ENCODE measurements at regions not wholly inside any gene's neighbourhood (a gene's known extent, or its start where the extent isn't known, plus 50 kb on each side); places are given as distances from the start of the nearest gene placed in this dataset.

- intact Hi-C loops (cut with micrococcal nuclease): no loop called here
Observed at GRCh38 chr6:139639507-139639906, 265.1 kb upstream of the CITED2 start.

GRCh38 chr6:139638179-139638941, 263.9 kb upstream of the CITED2 start:
- intact Hi-C loops (cut with micrococcal nuclease): no loop called here

GRCh38 chr6:139637766-139638165, 263.3 kb upstream of the CITED2 start:
- intact Hi-C loops (cut with micrococcal nuclease): no loop called here

GRCh38 chr6:139636391-139636790, 261.9 kb upstream of the CITED2 start:
- intact Hi-C loops (cut with micrococcal nuclease): no loop called here

GRCh38 chr6:139635401-139636130, 261.1 kb upstream of the CITED2 start:
- intact Hi-C loops (cut with micrococcal nuclease): no loop called here

- intact Hi-C loops (cut with micrococcal nuclease): no loop called here
Observed at GRCh38 chr6:139632840-139633239, 258.4 kb upstream of the CITED2 start.

- intact Hi-C loops (cut with micrococcal nuclease): no loop called here
Observed at GRCh38 chr6:139628270-139628669, 253.8 kb upstream of the CITED2 start.

- intact Hi-C loops (cut with micrococcal nuclease): no loop called here
Observed at GRCh38 chr6:139627091-139627490, 252.6 kb upstream of the CITED2 start.

- intact Hi-C loops (cut with micrococcal nuclease): no loop called here
Observed at GRCh38 chr6:139625998-139626975, 251.8 kb upstream of the CITED2 start.

GRCh38 chr6:139625081-139625939, 250.9 kb upstream of the CITED2 start:
- intact Hi-C loops (cut with micrococcal nuclease): no loop called here

GRCh38 chr6:139623372-139623771, 248.9 kb upstream of the CITED2 start:
- intact Hi-C loops (cut with micrococcal nuclease): no loop called here

GRCh38 chr6:139613496-139613895, 239.0 kb upstream of the CITED2 start:
- intact Hi-C loops (cut with micrococcal nuclease): no loop called here

GRCh38 chr6:139612135-139612465, 237.7 kb upstream of the CITED2 start:
- intact Hi-C loops (cut with micrococcal nuclease): no loop called here

GRCh38 chr6:139611327-139612134, 237.1 kb upstream of the CITED2 start:
- intact Hi-C loops (cut with micrococcal nuclease): no loop called here

- intact Hi-C loops (cut with micrococcal nuclease): no loop called here
Observed at GRCh38 chr6:139608466-139609261, 234.2 kb upstream of the CITED2 start.

GRCh38 chr6:139605350-139605749, 230.9 kb upstream of the CITED2 start:
- intact Hi-C loops (cut with micrococcal nuclease): no loop called here

- intact Hi-C loops (cut with micrococcal nuclease): no loop called here
Observed at GRCh38 chr6:139603581-139603980, 229.1 kb upstream of the CITED2 start.

- intact Hi-C loops (cut with micrococcal nuclease): no loop called here
Observed at GRCh38 chr6:139602577-139602976, 228.1 kb upstream of the CITED2 start.

GRCh38 chr6:139600919-139601475, 226.5 kb upstream of the CITED2 start:
- intact Hi-C loops (cut with micrococcal nuclease): no loop called here

Data from T-helper 2 cell treated with Interferon-gamma antibody and Interleukin-4, amounts not matched to agents 100 ng/mL and 5 ng/mL, for 36 hours (primary cell).